ENCODE measurements at regions not wholly inside any gene's neighbourhood (a gene's known extent, or its start where the extent isn't known, plus 50 kb on each side); places are given as distances from the start of the nearest gene placed in this dataset.

DNA sequence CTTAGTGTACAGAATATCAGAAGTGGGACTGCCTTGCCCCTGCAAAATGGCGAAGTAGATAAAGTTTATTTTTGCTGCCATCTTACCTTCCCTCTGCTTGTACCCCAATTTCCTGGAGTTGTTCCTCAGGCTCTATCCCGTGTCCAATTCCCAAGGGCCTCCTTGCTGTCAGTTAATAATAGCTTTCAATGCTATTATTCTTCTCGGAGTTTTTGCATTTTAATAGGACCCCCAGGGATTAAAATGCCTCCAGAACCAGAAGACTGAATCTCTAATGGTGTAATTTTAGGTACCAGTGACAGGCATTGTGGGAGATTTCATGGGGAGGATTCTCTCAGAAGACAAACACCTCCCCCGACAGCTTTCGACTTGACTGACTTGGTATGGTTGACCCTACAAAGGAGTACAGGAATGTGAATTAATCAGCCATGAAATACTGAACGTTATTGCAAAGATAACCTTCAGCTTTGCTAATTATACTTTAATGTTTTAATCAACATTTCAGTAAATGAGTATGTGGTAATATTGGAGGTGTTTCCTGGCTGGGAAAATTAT is 75.2 kb downstream of the ZNF22 start:
- TF ChIP-seq EZH2 (IDR thresholded peaks at IDR 0.05; ENCODE audit: low read depth, unreplicated experiment) (no peak), NANOG (IDR thresholded peaks at IDR 0.05; ENCODE audit: borderline replicate concordance) (no peak), EZH2phosphoT487 (IDR thresholded peaks at IDR 0.05; ENCODE audit: unreplicated experiment) (no peak), POLR2AphosphoS5 (IDR thresholded peaks at IDR 0.05; ENCODE audit: low read depth) (no peak), CREB1 (CRISPR knock-in tag; IDR thresholded peaks at IDR 0.05; ENCODE audit: low read depth) (no peak)
- TF ChIP-seq, protein P1, sequence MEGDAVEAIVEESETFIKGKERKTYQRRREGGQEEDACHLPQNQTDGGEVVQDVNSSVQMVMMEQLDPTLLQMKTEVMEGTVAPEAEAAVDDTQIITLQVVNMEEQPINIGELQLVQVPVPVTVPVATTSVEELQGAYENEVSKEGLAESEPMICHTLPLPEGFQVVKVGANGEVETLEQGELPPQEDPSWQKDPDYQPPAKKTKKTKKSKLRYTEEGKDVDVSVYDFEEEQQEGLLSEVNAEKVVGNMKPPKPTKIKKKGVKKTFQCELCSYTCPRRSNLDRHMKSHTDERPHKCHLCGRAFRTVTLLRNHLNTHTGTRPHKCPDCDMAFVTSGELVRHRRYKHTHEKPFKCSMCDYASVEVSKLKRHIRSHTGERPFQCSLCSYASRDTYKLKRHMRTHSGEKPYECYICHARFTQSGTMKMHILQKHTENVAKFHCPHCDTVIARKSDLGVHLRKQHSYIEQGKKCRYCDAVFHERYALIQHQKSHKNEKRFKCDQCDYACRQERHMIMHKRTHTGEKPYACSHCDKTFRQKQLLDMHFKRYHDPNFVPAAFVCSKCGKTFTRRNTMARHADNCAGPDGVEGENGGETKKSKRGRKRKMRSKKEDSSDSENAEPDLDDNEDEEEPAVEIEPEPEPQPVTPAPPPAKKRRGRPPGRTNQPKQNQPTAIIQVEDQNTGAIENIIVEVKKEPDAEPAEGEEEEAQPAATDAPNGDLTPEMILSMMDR (conservative IDR thresholded peaks at IDR 0.05; ENCODE audit: low read depth in 2 of 2), result no peak
- TF ChIP-seq, protein P2, sequence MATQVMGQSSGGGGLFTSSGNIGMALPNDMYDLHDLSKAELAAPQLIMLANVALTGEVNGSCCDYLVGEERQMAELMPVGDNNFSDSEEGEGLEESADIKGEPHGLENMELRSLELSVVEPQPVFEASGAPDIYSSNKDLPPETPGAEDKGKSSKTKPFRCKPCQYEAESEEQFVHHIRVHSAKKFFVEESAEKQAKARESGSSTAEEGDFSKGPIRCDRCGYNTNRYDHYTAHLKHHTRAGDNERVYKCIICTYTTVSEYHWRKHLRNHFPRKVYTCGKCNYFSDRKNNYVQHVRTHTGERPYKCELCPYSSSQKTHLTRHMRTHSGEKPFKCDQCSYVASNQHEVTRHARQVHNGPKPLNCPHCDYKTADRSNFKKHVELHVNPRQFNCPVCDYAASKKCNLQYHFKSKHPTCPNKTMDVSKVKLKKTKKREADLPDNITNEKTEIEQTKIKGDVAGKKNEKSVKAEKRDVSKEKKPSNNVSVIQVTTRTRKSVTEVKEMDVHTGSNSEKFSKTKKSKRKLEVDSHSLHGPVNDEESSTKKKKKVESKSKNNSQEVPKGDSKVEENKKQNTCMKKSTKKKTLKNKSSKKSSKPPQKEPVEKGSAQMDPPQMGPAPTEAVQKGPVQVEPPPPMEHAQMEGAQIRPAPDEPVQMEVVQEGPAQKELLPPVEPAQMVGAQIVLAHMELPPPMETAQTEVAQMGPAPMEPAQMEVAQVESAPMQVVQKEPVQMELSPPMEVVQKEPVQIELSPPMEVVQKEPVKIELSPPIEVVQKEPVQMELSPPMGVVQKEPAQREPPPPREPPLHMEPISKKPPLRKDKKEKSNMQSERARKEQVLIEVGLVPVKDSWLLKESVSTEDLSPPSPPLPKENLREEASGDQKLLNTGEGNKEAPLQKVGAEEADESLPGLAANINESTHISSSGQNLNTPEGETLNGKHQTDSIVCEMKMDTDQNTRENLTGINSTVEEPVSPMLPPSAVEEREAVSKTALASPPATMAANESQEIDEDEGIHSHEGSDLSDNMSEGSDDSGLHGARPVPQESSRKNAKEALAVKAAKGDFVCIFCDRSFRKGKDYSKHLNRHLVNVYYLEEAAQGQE (IDR thresholded peaks at IDR 0.05; ENCODE audit: unreplicated experiment), result no peak
